GM03348 (cell line): ENCODE measurements at regions not wholly inside any gene's neighbourhood (a gene's known extent, or its start where the extent isn't known, plus 50 kb on each side); places are given as distances from the start of the nearest gene placed in this dataset.
"Not testable (repeated sequence)": the region's sequence is repeated elsewhere in the genome, so short reads cannot be mapped to it uniquely, and the experiment has no call there.

Experiments used
- DNase-seq: peaks from one replicate; pipeline ENCODE4 v3.0.0; 2012; ENCODE audit warnings: low spot score

DNA sequence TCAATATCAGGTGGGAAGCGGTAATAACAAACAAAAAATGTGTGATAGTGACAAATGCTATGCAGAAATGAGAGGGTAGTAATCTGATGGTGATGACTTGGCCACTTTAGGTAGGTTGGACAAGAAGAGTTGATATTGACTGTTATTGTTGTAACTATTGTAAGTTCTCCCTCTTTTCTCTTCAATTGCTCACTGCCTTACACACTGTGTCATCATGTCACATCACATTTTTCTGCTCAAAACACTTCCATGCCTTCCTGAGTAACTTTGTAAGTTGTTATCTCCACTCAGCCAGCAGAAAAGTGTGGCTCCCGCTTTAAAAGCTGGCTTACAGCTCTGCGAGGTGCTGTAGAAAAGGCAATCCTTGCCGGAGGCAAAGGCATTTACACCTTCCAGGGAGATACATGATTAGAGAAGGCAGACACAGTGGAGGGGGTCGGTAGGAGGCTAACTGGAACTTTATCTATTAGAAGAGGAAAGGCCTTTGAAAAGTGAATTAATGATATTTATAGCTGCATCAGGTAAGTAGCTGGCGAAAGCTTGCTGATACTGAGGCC, 85.2 kb upstream of the CLINT1 start:
- no peak for DNase-seq

DNA sequence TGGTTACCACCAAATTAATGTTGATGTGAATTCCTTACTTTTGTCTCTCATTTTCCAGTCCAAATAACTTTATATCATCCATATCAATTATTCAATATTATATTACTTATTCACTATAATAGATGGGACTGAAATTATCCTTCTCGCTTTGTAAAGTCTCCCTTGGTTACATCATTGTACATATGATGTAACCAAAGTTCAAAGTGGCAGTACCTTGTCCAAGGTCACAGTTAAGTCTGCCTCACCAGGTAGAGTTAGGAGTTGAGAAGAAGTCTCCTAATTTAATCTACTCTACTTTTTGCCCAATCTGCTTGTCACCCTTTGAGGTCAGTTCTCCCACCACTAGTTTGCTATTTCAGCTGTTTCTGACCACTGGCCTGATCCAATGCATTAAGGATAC, 83.7 kb upstream of the CLINT1 start:
- DNase-seq = no peak

DNA sequence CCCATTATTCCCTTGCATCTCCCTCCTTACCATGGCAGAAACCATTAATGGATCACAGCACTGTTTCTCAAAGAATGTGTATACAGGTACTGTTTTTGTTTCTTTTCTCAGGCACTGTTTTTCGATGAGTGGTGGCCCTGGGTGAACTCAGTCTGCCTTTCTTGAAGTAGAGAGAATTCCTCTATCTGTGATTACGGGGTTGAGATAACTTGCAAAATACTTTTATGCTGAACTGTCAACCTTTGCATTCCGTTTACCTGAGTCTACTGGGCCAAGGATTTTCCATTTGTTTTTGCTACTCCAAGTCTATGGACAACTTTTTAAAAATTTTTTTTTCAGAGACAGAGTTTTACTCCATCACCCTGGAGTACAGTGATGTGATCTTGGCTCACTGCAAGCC, 82.7 kb upstream of the CLINT1 start:
- no peak for DNase-seq

DNA sequence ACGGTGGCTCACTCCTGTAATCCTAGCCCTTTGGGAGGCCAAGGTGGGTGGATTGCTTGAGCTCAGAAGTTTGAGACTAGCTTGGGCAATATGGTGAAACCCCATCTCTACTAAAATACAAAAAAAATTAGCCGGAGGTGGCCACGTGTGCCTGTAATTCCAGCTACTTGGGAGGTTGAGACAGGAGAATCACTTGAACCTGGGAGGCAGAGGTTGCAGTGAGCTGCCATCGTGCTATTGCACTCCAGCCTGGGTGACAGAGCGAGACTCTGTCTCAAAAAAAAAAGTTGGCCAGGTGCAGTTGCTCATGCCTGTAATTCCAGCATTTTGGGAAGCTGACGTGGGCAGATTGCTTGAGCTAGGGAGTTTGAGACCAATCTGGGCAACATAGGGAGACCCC, 79.2 kb upstream of the CLINT1 start:
- DNase-seq = not testable (repeated sequence)

DNA sequence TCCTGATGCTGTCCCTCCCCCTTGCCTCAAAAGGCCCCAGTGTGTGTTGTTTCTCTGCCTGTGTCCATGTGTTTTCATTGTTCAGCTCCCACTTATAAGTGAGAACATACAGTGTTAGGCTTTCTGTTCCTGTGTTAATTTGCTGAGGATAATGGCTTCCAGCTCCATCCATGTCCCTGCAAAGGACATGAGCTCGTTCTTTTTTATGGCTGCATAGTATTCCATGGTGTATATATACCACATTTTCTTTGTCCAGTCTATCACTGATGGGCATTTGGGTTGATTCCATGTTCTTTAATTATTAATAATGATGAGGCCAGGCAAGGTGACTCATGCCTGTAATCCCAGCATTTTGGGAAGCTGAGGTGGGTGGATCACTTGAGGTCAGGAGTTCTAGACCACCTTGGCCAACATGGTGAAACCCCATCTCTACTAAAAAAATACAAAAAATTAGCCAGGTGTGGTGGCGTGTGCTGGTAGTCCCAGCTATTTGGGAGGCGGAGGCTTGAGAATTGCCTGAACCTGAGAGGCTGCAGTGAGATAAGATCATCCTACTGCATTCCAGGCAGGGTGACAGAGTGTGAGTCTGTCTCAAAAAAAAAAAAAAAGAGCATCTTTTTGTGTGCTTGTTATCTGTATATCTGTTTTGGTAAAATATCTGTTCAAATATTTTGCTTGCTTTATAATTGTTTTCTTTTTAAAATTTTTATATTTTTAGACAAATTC, 78.0 kb upstream of the CLINT1 start:
- not testable (repeated sequence) for DNase-seq

DNA sequence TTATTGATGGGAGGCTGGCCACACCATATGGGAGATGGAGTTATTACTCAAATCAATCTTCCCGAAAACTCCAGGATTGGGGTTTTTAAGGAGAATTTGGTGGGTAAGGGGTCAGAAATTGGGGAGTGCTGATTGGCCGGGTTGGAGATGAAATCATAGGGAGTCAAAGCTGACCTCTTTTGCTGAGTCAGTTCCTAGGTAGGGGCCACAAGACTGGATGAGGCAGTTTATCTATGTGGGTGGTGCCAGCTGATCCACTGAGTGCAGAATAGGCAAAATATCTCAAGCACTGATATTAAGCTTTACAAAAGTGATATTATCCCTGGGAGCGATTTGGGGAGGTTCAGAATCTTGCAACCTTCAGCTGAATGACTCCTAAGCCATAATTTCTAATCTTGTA, 75.7 kb upstream of the CLINT1 start:
- DNase-seq = no peak

DNA sequence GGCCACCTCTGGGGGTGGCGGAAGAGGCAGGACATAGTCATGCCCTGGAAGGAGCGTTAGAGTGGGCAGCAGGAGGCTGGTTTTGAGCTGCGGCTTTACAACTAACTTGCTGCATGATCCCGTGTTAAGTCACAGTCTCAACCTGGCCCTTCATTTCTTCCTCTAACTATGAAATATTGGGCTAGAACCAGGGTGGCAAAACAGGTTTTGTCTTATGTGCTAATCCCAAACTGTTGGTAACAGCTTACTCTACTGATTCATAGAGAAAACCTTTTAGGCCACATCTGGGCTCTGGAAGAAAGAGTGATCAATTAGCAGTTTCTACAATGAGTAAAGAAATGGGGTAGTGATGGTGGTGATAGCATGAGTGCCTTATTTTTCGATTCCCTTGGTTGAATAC, 74.1 kb upstream of the CLINT1 start:
- DNase-seq = no peak

DNA sequence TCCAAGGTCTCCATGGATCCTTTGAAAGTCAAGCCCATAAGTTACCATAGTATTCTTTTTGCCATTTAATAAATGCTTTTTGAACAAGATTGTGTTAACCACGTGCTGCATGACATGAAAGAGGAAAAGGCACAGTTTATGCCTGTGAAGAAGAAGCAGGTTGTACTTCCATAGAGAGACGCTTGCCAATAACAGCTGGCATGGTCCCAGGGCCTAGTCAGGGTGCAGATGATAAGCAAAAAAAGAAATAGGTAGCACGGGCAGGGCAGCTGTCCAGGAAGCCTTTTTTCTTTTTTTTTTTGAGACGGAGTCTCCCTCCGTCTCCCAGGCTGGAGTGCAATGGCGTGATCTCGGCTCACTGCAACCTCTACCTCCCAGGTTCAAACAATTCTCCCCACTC, 71.8 kb upstream of the CLINT1 start:
- DNase-seq = no peak

DNA sequence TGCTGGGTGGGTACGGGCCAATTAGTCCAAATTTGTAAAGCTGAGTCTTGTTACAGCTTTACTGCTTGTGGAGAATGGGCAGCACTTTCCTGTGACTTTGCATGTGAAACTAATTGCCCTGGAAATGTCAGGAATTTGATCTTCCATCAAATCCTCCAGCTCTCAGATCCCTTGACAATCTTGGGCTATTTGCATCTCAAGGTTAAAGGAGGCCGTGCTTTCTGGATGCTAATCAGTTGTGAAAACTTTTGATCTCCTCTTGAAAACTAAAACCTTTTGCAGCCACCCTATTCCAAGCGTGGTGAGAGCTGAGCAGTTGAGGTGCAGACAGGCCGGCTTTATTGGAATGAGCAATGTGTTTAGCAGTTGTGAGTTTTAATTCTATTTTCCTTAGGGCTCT, 68.0 kb upstream of the CLINT1 start:
- DNase-seq = no peak

DNA sequence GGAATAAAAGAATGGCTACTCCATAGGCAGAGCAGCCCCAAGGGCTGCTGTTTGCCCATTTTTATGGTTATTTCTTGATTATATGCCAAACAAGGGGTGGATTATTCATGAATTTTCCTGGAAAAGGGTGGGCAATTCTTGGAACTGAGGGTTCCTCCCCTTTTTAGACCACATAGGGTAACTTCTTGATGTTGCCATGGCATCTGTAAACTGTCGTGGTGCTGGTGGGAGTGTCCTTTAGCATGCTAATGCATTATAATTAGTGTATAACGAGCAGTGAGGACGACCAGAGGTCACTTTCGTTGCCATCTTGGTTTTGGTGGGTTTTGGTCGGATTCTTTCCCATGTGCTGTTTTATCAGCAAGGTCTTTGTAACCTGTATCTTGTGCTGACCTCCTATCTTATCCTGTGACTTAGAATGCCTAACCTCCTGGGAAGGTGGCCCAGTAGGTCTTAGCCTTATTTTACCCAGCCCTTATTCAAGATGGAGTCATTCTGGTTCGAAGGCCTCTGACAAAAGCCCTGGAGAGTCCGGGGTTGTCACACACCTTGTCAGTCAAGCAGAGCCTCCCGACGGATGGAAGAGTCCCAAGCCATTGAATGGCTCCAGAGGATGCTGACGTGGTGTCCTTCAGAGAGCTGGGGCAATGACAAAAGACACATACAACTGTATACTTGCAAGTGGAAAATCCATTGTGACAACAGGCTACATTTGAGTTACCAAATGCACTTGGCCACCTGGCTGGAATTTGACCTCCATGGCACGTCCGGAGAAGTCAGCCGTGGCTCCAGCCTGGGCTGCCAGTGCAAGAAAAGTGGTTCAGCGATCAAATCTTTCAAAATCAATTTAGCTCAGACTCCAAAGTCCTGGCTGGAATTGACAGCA, 67.1 kb upstream of the CLINT1 start:
- no peak for DNase-seq

DNA sequence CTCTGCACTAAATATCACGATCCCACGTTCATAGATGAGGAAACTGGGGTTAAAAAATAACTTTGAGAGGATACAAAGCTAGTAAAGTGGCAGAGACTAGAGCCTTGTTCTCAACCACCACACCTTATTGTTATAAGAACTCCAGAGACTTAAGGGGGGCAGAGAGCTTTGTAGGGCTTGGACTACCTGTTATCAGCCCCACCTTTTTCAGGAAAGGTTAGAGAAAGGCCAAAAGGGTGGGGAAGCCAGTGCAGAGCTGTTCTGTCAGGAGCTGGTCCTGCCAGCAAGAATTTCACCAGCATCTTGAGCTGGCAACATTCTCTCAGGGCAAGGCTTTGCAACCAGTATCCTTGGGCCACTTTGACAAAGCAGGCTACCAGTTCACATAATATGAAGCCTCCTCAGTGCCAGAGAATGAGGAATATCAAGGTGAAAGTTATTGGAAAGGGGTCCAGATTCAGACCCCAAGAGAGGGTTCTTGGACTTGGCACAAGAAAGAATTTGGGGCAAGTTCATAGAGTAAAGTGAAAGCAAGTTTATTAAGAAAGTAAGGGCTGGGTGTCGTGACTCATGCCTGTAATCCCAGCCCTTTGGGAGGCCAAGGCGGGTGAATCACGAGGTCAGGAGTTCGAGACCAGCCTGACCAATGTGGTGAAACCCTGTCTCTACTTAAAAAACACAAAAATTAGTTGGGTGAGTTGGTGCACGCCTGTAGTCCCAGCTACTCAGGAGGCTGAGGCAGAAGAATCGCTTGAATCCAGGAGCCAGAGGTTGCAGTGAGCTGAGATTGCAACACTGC, 66.2 kb upstream of the CLINT1 start:
- DNase-seq = no peak

DNA sequence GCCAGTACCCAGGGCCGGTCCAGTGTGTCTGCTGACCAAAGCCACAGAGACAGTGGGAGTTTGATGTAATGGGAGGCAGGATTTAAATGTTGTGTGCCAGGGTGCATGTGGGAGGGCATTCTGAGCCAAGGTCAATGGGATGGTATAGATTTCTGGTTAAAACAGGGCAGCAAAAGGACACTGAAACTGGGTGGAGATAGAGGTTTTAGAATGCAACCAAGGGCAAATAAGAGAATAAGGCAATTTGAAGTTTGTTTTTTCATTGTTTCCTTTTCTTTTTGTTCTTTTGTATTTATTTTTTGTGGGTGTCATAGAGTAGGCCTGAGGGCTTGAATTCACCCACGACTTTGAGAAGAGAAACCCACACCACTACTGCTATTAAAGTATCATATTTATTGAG, 65.5 kb upstream of the CLINT1 start:
- no peak for DNase-seq

DNA sequence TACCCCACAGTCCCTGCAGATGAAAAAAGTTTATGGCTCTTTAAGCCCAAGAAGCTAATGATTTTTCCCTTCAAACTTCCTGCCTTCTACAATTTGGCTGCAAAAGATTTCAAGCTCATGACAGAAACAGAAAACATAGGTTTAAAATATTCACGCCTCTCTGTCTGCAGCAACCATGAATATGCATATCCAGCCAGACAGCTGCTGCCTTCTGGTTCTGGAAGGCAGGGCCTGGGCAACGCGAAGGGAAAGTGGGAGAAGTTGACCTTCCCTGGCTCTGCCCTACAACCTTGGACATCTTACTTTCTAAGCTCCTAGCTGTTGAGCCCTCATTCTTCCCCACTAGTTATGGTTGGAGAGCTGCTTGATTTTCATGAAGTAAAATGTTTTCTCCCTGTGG, 64.8 kb upstream of the CLINT1 start:
- DNase-seq = no peak

DNA sequence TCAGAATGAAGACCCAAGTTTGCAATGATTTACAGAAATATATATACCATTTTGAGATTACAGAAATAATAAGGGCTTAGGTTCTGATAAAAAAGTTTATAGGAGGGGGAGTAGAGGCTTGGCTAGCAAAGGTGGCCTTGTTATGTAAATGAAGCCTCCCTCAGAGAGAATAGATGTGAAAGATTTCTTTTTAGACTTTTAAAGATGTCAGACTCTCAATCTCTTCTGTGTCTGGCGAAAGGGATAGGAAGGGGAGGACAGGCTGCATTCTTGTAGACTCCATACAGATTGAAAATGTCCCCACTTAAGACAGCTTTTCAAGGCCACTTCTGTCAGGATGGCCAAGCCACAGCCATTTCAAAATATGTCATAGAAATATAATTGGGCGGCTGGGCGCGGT, 63.1 kb upstream of the CLINT1 start:
- DNase-seq = no peak

DNA sequence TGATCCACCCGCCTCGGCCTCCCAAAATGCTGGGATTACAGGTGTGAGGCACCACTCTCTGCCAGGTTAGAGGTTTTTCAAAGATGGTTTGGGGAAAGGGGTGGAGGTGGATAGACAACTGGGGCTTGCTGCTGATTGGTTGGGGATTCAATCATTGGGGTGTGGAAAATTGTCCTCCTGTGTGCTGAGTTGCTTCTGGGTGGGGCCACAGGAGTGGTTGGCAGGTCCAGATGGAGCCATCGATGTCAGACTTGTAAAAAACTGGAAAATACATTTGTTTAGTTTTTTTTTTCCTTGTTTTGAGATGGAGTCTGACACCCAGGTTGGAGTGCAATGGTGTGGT, 61.9 kb upstream of the CLINT1 start:
- DNase-seq = no peak

DNA sequence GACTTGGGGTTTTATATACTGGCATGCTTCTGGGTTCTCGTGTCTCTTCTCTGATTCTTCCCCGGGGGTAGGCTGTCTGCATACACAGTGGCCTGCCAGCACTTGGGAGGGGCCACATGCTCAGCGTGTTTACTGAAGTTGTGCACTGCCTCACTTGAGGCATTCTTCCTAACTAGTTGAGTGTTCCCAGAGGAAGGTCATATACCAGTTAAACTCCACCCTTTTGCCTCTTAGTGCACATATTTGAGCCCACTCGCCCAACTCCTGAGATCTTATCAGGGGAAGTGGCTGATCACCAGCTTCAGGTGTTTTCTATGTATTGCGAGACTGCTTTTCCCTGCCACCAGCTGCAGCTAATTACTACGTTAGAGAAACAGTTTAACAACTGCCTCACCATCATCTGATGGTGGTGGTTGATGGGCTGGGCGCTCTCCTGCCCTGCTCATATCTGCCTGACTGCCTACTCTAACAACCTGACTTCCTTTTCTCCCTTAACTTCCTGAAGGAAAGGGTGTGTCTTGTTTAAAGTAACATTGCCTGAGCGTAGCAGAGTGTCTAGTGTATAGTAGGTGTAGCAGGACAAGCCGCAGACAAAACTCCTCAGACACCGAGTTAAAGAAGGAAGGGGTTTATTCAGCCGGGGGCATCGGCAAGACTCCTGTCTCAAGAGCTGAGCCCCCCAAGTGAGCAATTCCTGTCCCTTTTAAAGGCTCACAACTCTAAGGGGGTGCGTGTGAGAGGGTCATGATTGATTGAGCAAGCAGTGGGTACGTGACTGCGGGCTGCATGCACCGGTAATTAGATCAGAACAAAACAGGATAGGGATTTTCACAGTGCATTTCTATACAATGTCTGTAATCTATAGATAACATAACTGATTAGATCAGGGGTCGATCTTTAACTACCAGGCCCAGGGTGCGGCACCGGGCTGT, 60.1 kb upstream of the CLINT1 start:
- DNase-seq = no peak

DNA sequence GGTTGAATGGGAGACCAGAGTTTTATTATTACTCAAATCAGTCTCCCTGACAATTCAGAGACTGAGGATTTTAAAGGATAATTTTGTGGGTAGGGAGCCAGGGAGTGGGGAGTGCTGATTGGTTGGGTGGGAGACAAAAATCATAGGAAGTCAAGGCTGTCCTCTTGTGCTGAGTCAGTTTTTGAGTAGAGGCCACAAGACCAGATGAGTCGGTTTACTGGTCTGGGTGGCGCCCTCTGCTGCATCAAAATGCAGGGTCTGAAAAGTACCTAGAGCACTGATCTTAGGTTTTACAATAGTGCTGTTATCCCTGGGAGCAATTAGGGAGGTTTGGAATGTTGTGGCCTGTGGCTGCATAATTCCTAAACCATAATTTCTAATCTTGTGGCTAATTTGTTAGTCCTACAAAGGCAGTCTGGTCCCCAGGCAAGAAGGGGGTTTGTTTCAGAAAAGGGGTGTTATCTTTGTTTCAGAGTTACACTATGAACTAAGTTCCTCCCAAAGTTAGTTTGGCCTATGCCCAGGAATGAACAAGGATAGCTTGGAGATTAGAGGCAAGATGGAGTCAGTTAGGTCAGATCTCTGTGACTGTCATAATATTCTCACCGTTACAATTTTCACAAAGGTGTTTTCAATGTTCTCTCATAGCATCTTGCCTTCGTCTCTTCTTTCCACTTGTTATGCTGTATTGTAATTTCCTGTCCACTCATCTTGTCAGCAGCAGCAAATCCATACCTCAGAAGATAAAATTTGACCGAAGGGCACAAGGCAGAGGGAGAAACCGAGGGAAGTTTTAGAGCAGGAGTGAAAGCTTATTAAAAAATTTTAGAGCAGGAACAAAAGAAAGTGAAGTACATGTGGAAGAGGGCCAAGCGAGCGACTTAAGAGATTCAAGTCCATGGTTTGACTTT, 59.2 kb upstream of the CLINT1 start:
- peak; percentile 83 for DNase-seq

DNA sequence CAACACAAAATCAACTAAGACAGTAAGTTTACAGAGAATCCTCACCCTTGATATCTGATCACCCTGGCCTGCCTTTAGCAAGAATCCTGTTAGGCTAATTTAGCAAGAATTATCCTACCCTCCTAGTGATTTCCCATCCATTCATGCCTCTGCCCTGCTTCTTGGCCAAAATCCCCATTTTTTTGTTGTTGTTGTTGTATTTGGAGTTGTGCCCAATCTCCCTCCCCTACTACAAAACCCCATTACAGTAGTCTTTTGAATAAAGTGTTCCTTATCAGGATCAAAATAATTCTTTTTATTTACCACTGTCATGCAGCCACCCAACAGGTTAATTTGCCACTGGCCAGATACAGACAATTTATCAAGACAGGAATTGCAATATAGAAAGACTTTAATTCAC, 58.5 kb upstream of the CLINT1 start:
- no peak for DNase-seq

DNA sequence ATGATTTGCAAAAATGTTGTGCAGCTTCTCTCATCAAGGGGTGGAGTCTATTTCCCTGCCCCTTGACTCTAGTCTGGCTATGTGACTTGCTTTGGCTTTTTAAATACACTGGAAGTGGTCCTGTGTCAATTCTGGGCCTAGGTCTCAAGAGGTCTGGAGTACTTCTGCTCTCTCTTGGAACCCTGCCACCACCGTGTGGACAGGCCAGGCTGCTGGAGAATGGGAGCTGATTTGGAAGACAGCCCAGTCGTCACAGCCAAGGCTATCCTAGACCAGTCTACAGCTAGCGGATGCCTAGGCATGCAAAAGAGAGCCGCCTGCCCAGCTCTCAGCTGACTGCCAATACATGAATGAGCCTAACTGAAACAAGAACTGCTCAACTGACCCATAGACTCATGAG, 56.7 kb upstream of the CLINT1 start:
- DNase-seq = no peak

DNA sequence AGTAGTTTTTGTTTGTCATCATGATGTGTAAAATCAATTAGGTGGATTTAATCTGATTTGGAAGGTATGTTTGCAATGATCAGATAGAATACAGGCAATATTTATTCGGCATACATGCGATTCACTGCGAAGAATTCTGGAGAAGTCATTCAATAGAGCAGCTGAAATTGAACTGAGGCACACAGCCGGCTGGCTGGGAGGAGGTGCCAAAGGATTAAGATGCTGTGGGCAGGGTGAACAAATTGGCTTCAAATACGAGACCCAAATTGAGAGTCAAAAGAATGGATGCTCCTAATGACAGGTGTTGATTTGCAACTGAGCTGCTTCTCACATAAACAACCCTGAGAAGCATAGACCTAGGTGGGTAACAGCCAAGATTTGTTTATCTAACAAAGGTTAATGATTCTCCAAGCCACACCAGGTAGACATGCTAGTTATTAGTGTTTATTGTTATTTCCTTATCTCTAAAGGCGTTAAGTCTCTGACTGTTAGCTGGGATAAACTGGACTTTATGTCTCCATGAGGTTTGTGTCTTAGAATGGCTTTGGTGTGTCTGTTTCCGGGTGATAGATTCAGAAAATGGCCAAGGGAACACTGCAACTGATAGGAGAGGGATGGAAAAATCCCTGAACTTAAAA, 55.3 kb upstream of the CLINT1 start:
- no peak for DNase-seq
